Heart left ventricle (tissue), 13 donors: ENCODE measurements at regions not wholly inside any gene's neighbourhood (a gene's known extent, or its start where the extent isn't known, plus 50 kb on each side); places are given as distances from the start of the nearest gene placed in this dataset.

Experiments
- POLR2A ChIP-seq, 2 donors: fragments of 450-650 bp; IDR thresholded peaks; one replicate each; pipeline ENCODE4 v1.6.1; 2017; ENCODE audit warnings: antibody characterized with exemption in 2 of 2, mild to moderate bottlenecking in 2 of 2, moderate library complexity in 2 of 2
- TF ChIP-seq, protein P1 (sequence below), 12 donors: fragments of 200-600 bp; sonication (generic) in 4 of 12; IDR thresholded peaks; one replicate each; pipeline versions ENCODE4 v1.5.0 to v1.8.0; 2018 to 2022; ENCODE audit warnings: antibody characterized with exemption in 12 of 12, mild to moderate bottlenecking in 5 of 12
- donor health status: ischemic (EF 13 %, LVEDD 7.1; RV severe dilation, severe dysfunction).
- donor health status: DM: no; HTN: yes; CAD: no.
- donor health status: DM: no; HTN: no; CAD: no.
- donor health status: ischemic (EF 25% LVEDD 6.9; RV normal size, moderate dysfunction).
- donor health status: ischemic (EF 25% LVEDD 5.7; RV mildly dilated, moderate dysfunction).
- donor health status: ischemic (EF 35%, LVEDD 5.7; RV mildly dilated, moderate dysfunction).
- donor health status: nonischemic (EF 11% LVEDD 7.7; RV severe dilation, severe dysfunction).
- donor health status: DM: yes; HTN: yes; CAD: no.
- donor health status: PGD.
- donor health status: ischemic (EF 29% LVEDD 5.4; RV normal size, mild dysfunction).
- donor health status: nonischemic (EF 23%, LVEDD 6.1; RV moderate dilation, normal function).

DNA sequence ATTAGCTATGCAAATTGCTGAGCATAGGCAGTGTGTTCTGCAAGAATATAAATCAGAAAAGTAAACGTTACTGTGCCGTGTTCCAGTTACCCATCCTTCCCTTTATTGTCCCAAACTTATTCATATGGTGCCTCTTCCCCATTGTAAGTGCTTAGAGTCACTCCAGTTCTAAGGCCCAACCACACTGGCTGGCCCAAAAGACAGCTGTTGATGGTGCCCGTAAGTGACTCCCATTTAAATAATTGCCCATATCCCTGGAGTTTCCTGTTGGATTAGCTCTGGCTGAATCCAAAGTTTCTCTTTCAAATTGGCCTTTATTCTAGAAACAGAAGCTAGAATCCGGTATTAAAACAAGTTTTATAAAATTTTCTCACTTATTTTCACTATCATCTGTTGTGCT lies 400.1 kb upstream of the DDHD1 start:
- TF ChIP-seq, protein P1, sequence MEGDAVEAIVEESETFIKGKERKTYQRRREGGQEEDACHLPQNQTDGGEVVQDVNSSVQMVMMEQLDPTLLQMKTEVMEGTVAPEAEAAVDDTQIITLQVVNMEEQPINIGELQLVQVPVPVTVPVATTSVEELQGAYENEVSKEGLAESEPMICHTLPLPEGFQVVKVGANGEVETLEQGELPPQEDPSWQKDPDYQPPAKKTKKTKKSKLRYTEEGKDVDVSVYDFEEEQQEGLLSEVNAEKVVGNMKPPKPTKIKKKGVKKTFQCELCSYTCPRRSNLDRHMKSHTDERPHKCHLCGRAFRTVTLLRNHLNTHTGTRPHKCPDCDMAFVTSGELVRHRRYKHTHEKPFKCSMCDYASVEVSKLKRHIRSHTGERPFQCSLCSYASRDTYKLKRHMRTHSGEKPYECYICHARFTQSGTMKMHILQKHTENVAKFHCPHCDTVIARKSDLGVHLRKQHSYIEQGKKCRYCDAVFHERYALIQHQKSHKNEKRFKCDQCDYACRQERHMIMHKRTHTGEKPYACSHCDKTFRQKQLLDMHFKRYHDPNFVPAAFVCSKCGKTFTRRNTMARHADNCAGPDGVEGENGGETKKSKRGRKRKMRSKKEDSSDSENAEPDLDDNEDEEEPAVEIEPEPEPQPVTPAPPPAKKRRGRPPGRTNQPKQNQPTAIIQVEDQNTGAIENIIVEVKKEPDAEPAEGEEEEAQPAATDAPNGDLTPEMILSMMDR (IDR thresholded peaks at IDR 0.05): no peak
- no peak for TF ChIP-seq POLR2A (IDR thresholded peaks at IDR 0.05)
